ENCODE measurements at regions not wholly inside any gene's neighbourhood (a gene's known extent, or its start where the extent isn't known, plus 50 kb on each side); places are given as distances from the start of the nearest gene placed in this dataset.

DNA sequence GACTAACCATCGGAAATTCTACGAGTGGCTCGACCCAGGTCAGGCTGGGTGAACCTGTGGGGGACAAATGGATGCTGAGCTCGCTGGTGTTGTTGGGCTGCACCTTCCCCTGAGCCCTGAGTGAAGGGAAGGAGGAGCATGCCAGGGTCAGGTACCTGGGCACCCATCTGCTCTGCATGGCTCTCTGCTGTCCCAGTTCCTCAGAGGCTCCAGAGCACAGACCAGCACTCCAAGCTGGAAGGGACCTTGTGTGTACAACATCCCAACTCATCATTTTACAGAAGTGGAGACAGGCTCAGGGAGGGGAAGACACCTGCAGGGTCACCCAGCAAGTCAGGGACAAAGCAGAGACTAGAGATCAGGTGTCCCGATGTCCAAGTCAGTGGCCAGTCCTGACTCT is 84.9 kb upstream of the NLRP1 start:
- no peak for TF ChIP-seq YY1 (IDR thresholded peaks at IDR 0.05)
- TF ChIP-seq, protein P1, sequence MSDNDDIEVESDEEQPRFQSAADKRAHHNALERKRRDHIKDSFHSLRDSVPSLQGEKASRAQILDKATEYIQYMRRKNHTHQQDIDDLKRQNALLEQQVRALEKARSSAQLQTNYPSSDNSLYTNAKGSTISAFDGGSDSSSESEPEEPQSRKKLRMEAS (IDR thresholded peaks at IDR 0.05), result no peak
- TF ChIP-seq CTCF (IDR thresholded peaks at IDR 0.05; ENCODE audit: low read depth, low read length, missing input control), result no peak
- TF ChIP-seq NR2F2 (IDR thresholded peaks at IDR 0.05), result no peak
- TF ChIP-seq JUND (IDR thresholded peaks at IDR 0.05), result no peak
- TF ChIP-seq GABPA (IDR thresholded peaks at IDR 0.05 in 1 of 2, conservative IDR thresholded peaks at IDR 0.05 in 1 of 2), result no peak
- TF ChIP-seq REST (IDR thresholded peaks at IDR 0.05), result no peak
- no peak for TF ChIP-seq HNF4A (conservative IDR thresholded peaks at IDR 0.05)
- TF ChIP-seq FOXA2 (IDR thresholded peaks at IDR 0.05), result no peak
- no peak for TF ChIP-seq SP1 (IDR thresholded peaks at IDR 0.05)
- no peak for TF ChIP-seq HNF4G (IDR thresholded peaks at IDR 0.05)
- TF ChIP-seq RXRA (IDR thresholded peaks at IDR 0.05), result no peak
- TF ChIP-seq FOXA1 (IDR thresholded peaks at IDR 0.05), result no peak
- TF ChIP-seq RAD21 (IDR thresholded peaks at IDR 0.05), result no peak
- TF ChIP-seq EGR1 (IDR thresholded peaks at IDR 0.05; ENCODE audit: low read depth in 2 of 2), result no peak
- TF ChIP-seq, protein P2, sequence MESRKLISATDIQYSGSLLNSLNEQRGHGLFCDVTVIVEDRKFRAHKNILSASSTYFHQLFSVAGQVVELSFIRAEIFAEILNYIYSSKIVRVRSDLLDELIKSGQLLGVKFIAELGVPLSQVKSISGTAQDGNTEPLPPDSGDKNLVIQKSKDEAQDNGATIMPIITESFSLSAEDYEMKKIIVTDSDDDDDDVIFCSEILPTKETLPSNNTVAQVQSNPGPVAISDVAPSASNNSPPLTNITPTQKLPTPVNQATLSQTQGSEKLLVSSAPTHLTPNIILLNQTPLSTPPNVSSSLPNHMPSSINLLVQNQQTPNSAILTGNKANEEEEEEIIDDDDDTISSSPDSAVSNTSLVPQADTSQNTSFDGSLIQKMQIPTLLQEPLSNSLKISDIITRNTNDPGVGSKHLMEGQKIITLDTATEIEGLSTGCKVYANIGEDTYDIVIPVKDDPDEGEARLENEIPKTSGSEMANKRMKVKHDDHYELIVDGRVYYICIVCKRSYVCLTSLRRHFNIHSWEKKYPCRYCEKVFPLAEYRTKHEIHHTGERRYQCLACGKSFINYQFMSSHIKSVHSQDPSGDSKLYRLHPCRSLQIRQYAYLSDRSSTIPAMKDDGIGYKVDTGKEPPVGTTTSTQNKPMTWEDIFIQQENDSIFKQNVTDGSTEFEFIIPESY (IDR thresholded peaks at IDR 0.05), result no peak
- no peak for TF ChIP-seq TAF1 (conservative IDR thresholded peaks at IDR 0.05)
- TF ChIP-seq ATF3 (IDR thresholded peaks at IDR 0.05), result no peak
- Histone ChIP-seq H3K27ac (ENCODE audit: low read depth in 1 of 2, low read length in 2 of 2) (no peak overlapping the region), H3K9me3 (ENCODE audit: control insufficient read depth in 4 of 4, low read length in 3 of 4) (no peaks in the 10 kb centered on the region), H3K4me3 (ENCODE audit: low read depth in 1 of 3, low read length in 3 of 3) (no peak overlapping the region), H3K36me3 (ENCODE audit: control insufficient read depth in 4 of 4, insufficient read depth in 3 of 4, low read depth in 1 of 4, low read length in 3 of 4) (no peaks in the 10 kb centered on the region), H3K4me1 (ENCODE audit: control insufficient read depth in 4 of 4, insufficient read depth in 4 of 4, low read length in 3 of 4) (no peaks in the 10 kb centered on the region), H3K27me3 (ENCODE audit: control insufficient read depth in 4 of 4, insufficient read depth in 4 of 4, low read length in 3 of 4) (peaks cover 0 to 2% (median under 1%) of the 10 kb centered on the region in 4 donors), H3K9ac (ENCODE audit: low read depth in 1 of 2, low read length in 2 of 2) (no peak overlapping the region)
- 77% methylated on average over 5 of the region's 5 CpGs for WGBS
- no peak for DNase-seq (ENCODE audit: low spot score)
